NB4 (cell line): ENCODE measurements at regions not wholly inside any gene's neighbourhood (a gene's known extent, or its start where the extent isn't known, plus 50 kb on each side); places are given as distances from the start of the nearest gene placed in this dataset.
A peak's percentile ranks its signal among the peaks of the same experiment; 100 is the strongest.

Source experiments
- DNase-seq: peaks from one replicate; pipeline ENCODE4 v3.0.0; 2010; ENCODE audit warnings: low read depth
- H3K4me3 ChIP-seq: one replicate; pipeline ENCODE4 v1.5.1; 2011; ENCODE audit warnings: mild to moderate bottlenecking, low read depth, low read length, moderate library complexity
- MYC ChIP-seq: IDR thresholded peaks from 2 replicates; pipeline ENCODE4 v1.6.1; 2011; ENCODE audit warnings: low read depth, low read length
- POLR2A ChIP-seq: IDR thresholded peaks from 2 replicates; pipeline ENCODE4 v1.6.1; 2011; ENCODE audit warnings: mild to moderate bottlenecking; ENCODE audit not compliant: insufficient read length; ENCODE audit errors: extremely low read depth
- TF ChIP-seq, protein P1 (sequence below): IDR thresholded peaks from one replicate; pipeline ENCODE4 v1.5.1; 2012; ENCODE audit warnings: low read depth, low read length
- TF ChIP-seq, protein P2 (sequence below): IDR thresholded peaks from 2 replicates; pipeline ENCODE4 v1.6.1; 2011; ENCODE audit warnings: low read depth, low read length

DNA sequence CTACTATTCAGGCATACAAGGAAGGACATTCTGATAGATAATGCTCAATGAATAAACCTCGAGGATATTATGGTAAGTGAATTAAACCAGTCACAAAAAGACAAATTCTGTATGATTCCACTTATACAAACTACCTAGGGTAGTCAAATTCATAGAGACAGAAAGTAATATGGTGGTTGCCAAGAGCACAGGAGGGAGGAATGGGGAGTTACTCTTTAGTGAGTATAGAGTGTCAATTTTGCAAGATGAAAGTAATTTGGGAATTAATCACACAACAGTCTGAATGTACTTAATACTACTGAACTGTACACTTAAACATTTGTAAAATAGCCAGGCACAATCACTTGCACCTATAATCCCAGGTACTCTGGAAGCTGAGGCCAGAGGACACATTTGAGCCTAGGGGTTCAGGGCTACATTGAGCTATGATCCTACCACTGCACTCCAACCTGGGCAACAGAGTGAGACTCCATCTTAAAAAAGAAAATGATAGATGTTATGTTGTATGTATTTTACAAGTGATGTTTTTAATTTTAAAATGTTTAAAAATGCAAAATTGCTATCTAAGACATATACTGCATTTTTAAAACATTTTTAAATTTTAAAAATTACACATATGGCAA is 91.0 kb downstream of the NPAP1 start:
- TF ChIP-seq MYC = no peak
- TF ChIP-seq, protein P1, sequence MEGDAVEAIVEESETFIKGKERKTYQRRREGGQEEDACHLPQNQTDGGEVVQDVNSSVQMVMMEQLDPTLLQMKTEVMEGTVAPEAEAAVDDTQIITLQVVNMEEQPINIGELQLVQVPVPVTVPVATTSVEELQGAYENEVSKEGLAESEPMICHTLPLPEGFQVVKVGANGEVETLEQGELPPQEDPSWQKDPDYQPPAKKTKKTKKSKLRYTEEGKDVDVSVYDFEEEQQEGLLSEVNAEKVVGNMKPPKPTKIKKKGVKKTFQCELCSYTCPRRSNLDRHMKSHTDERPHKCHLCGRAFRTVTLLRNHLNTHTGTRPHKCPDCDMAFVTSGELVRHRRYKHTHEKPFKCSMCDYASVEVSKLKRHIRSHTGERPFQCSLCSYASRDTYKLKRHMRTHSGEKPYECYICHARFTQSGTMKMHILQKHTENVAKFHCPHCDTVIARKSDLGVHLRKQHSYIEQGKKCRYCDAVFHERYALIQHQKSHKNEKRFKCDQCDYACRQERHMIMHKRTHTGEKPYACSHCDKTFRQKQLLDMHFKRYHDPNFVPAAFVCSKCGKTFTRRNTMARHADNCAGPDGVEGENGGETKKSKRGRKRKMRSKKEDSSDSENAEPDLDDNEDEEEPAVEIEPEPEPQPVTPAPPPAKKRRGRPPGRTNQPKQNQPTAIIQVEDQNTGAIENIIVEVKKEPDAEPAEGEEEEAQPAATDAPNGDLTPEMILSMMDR = no peak
- TF ChIP-seq, protein P2, sequence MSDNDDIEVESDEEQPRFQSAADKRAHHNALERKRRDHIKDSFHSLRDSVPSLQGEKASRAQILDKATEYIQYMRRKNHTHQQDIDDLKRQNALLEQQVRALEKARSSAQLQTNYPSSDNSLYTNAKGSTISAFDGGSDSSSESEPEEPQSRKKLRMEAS = no peak
- TF ChIP-seq POLR2A = no peak
- H3K4me3 ChIP-seq = no peak overlapping the region
- no peak for DNase-seq

DNA sequence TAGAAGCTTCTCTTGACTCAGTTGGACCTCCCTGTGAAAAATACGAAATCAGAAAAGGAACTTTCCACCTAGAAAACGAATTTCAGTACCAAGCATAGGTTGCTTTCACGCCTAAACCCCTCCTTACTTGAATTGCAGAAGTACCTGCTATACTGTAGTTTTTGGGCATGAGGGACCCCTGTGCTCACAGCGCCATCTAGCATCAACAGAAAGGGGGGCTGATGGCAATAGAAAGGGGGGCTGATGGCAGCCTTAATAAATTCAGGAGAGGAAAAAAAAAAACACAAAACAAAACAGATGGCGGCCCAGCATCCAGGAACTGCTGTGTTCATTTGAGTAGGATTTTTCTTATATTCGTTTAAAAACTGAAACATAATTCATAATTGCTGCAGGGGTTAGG is 96.7 kb downstream of the NPAP1 start:
- H3K4me3 ChIP-seq = no peak overlapping the region
- peak; percentile 25 for DNase-seq
- TF ChIP-seq, protein P1 = peak; percentile 23
- TF ChIP-seq, protein P2 = no peak

DNA sequence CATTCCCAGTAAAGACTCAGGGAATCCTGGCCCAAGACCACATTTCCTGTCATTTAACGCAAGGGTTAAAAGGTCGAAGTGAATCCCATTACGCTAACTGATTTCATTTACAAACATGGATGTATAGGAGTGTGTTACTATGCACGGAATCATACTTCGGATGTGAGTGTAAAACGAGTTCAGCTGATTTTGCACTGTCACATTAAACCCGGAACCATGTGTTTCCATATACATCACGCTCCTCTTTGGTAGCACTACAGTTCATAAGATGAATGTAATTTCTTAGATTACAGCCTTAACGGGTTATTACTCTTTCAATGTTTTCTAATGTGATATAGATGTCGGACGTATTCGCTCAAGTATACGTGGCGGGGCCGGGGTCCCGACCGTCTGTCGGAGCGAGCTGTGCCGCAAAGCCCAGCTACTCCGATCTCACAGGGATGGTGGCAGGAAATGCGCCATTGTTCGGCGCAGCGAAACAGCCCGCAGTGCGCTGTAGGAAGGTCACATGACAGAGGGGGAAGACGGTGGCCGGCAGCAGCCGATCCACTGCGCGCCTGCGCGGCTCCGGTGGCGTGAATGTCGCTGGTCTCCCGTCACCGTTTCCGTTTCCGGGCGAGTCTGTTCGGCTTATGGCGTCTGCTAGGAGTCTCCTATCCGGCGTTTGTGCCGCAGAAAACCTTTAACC is 97.3 kb downstream of the NPAP1 start:
- TF ChIP-seq MYC (no peak), POLR2A (no peak)
- TF ChIP-seq, protein P1 = no peak
- TF ChIP-seq, protein P2 = no peak
- no peak for DNase-seq
- H3K4me3 ChIP-seq = no peak overlapping the region

DNA sequence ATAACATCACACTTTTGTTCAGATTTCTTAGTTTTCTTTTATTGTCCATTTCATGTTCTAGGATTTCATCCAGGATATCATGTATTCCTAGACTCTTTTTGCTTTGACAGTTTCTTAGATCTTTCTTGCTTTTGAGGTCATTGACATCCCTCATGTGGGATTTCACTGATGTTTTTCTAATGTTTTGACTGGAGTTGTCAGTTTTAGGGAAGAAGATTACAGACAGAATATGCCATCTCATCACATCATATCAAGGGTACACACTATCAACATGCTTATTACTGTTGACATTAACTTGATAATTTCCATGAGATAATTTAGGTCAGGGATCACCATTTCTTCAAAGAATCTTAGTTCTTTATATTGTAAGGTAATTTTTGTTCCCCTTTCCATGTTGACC is 101.7 kb downstream of the NPAP1 start:
- TF ChIP-seq, protein P2 = no peak
- TF ChIP-seq, protein P1 = no peak
- TF ChIP-seq MYC = no peak
- no peak for TF ChIP-seq POLR2A
- H3K4me3 ChIP-seq = no peak overlapping the region
- no peak for DNase-seq

DNA sequence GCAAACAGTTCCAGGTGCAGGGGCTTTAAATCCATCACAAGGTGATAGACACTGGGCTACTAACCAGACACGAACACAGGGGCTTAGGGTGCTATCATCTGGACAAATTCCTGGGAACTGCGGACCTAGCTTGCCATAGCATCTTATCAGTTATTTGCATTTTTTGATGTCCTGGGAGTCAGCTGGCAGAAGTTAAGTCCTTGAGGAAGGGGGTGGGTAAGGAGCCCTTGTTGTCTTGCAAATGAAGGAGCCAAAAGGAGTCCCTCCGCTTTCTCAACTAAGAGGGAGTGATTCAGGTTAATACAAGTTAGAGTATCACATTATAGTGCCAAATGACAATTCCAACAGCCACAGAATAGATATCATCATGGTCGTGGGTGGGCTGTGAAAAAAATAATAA is 108.9 kb downstream of the NPAP1 start:
- no peak for TF ChIP-seq MYC
- TF ChIP-seq, protein P1 = no peak
- no peak overlapping the region for H3K4me3 ChIP-seq
- no peak for DNase-seq
